HEK293 (cell line): ENCODE measurements at regions not wholly inside any gene's neighbourhood (a gene's known extent, or its start where the extent isn't known, plus 50 kb on each side); places are given as distances from the start of the nearest gene placed in this dataset.

Experiments used
- CTCF ChIA-PET: fragments of 350-600 bp; formaldehyde crosslinking; extraction: SDS; loops from one replicate; lab custom pipeline; 2021; ENCODE audit warnings: antibody characterized with exemption; lab: Yijun Ruan, JAX
- POLR2A ChIA-PET: fragments of 300-600 bp; formaldehyde crosslinking; extraction: SDS; loops from one replicate; lab custom pipeline; 2020; ENCODE audit warnings: antibody characterized with exemption, inconsistent platforms; lab: Yijun Ruan, JAX
- H3K27ac ChIP-seq: fragments of 200-500 bp; sonication (Bioruptor generic); 2 replicates; pipeline ENCODE4 v1.5.1; 2014; ENCODE audit warnings: low read depth, low read length, control low read depth, inconsistent platforms; ENCODE audit errors: extremely low read depth
- H3K36me3 ChIP-seq, 2 experiments: fragments of 200-500 bp in 1 of 2; sonication (Bioruptor generic) in 1 of 2; 1 replicate in 1 of 2; 2 replicates in 1 of 2; pipeline ENCODE4 v1.5.1; 2014 to 2017; ENCODE audit warnings: inconsistent platforms in 2 of 2, low read length in 2 of 2; ENCODE audit not compliant: control insufficient read depth in 2 of 2, insufficient read depth in 1 of 2
- H3K4me1 ChIP-seq: fragments of 200-500 bp; sonication (Bioruptor generic); 2 replicates; pipeline ENCODE4 v1.5.1; 2014; ENCODE audit warnings: mild to moderate bottlenecking, low read length, inconsistent platforms; ENCODE audit not compliant: control insufficient read depth, insufficient read depth
- H3K4me3 ChIP-seq: 2 replicates; pipeline ENCODE4 v1.5.1; 2011; ENCODE audit warnings: low read depth, mild to moderate bottlenecking, control low read depth, low read length, moderate library complexity
- H3K9me3 ChIP-seq: fragments of 200-500 bp; sonication (Bioruptor generic); 2 replicates; pipeline ENCODE4 v1.5.1; 2014; ENCODE audit warnings: low read depth, low read length, inconsistent platforms; ENCODE audit not compliant: control insufficient read depth, insufficient read depth
- HIC1 ChIP-seq: fragments of 450-650 bp; formaldehyde crosslinking; IDR thresholded peaks from 2 replicates; pipeline ENCODE4 v1.5.1; 2016; ENCODE audit warnings: missing biosample characterization, missing genetic modification characterization
- HOXA7 ChIP-seq: sonication (generic); formaldehyde crosslinking; IDR thresholded peaks from 2 replicates; pipeline ENCODE4 v1.8.1; 2022; ENCODE audit warnings: missing genetic modification reagents, borderline replicate concordance
- KLF1 ChIP-seq: fragments of 450-650 bp; formaldehyde crosslinking; IDR thresholded peaks from 2 replicates; pipeline ENCODE4 v1.5.1; 2016; ENCODE audit warnings: missing biosample characterization, missing genetic modification characterization
- KLF16 ChIP-seq: fragments of 450-650 bp; formaldehyde crosslinking; IDR thresholded peaks from 2 replicates; pipeline ENCODE4 v1.5.1; 2017; ENCODE audit warnings: missing biosample characterization, missing genetic modification characterization
- PATZ1 ChIP-seq: fragments of 450-650 bp; formaldehyde crosslinking; IDR thresholded peaks from 2 replicates; pipeline ENCODE4 v1.5.1; 2016; ENCODE audit warnings: missing biosample characterization, missing genetic modification characterization
- YY2 ChIP-seq: fragments of 450-650 bp; formaldehyde crosslinking; IDR thresholded peaks from 2 replicates; pipeline ENCODE4 v1.5.1; 2016; ENCODE audit warnings: missing biosample characterization, missing genetic modification characterization
- ZBTB1 ChIP-seq: fragments of 450-650 bp; formaldehyde crosslinking; IDR thresholded peaks from 2 replicates; pipeline ENCODE4 v1.5.1; 2016; ENCODE audit warnings: missing biosample characterization, missing genetic modification characterization
- ZBTB49 ChIP-seq: fragments of 450-650 bp; formaldehyde crosslinking; IDR thresholded peaks from 2 replicates; pipeline ENCODE4 v1.5.1; 2016; ENCODE audit warnings: missing biosample characterization, missing genetic modification characterization, low read depth
- ZFHX2 ChIP-seq: fragments of 450-650 bp; formaldehyde crosslinking; conservative IDR thresholded peaks from 2 replicates; pipeline ENCODE4 v1.5.1; 2016; ENCODE audit warnings: missing biosample characterization, missing genetic modification characterization
- ZNF112 ChIP-seq: fragments of 450-650 bp; formaldehyde crosslinking; IDR thresholded peaks from 2 replicates; pipeline ENCODE4 v1.5.0; 2017; ENCODE audit warnings: missing biosample characterization, missing genetic modification characterization
- ZNF174 ChIP-seq: fragments of 450-650 bp; formaldehyde crosslinking; IDR thresholded peaks from 2 replicates; pipeline ENCODE4 v1.5.0; 2017; ENCODE audit warnings: missing biosample characterization, mild to moderate bottlenecking, missing genetic modification characterization
- ZNF221 ChIP-seq: fragments of 450-650 bp; formaldehyde crosslinking; IDR thresholded peaks from 2 replicates; pipeline ENCODE4 v1.5.1; 2017; ENCODE audit warnings: missing biosample characterization, missing genetic modification characterization, borderline replicate concordance
- ZNF23 ChIP-seq: fragments of 450-650 bp; formaldehyde crosslinking; IDR thresholded peaks from 2 replicates; pipeline ENCODE4 v1.5.1; 2016; ENCODE audit warnings: missing biosample characterization, missing genetic modification characterization, borderline replicate concordance
- ZNF521 ChIP-seq: fragments of 450-650 bp; formaldehyde crosslinking; IDR thresholded peaks from 2 replicates; pipeline ENCODE4 v1.5.1; 2017; ENCODE audit warnings: missing biosample characterization, mild to moderate bottlenecking, missing genetic modification characterization
- ZNF529 ChIP-seq: fragments of 450-650 bp; formaldehyde crosslinking; IDR thresholded peaks from 2 replicates; pipeline ENCODE4 v1.5.1; 2017; ENCODE audit warnings: missing genetic modification characterization, missing biosample characterization; ENCODE audit not compliant: insufficient replicate concordance
- ZNF558 ChIP-seq: fragments of 450-650 bp; formaldehyde crosslinking; IDR thresholded peaks from 2 replicates; pipeline ENCODE4 v1.5.1; 2016; ENCODE audit warnings: missing biosample characterization, missing genetic modification characterization
- ZNF623 ChIP-seq: fragments of 450-650 bp; formaldehyde crosslinking; IDR thresholded peaks from 2 replicates; pipeline ENCODE4 v1.5.1; 2016; ENCODE audit warnings: missing biosample characterization, missing genetic modification characterization
- ZSCAN16 ChIP-seq: fragments of 450-650 bp; formaldehyde crosslinking; IDR thresholded peaks from 2 replicates; pipeline ENCODE4 v1.5.1; 2016; ENCODE audit warnings: missing biosample characterization, missing genetic modification characterization
- ZXDB ChIP-seq: fragments of 450-650 bp; formaldehyde crosslinking; IDR thresholded peaks from 2 replicates; pipeline ENCODE4 v1.5.1; 2016; ENCODE audit warnings: missing biosample characterization, missing genetic modification characterization
- TF ChIP-seq, protein P1 (sequence below): fragments of 450-650 bp; formaldehyde crosslinking; IDR thresholded peaks from 2 replicates; pipeline ENCODE4 v1.5.1; 2016; ENCODE audit warnings: missing biosample characterization, missing genetic modification characterization
- TF ChIP-seq, protein P2 (sequence below): fragments of 450-650 bp; formaldehyde crosslinking; IDR thresholded peaks from 2 replicates; pipeline ENCODE4 v1.5.1; 2017; ENCODE audit warnings: missing biosample characterization, missing genetic modification characterization
- TF ChIP-seq, protein P3 (sequence below): fragments of 450-650 bp; IDR thresholded peaks from 2 replicates; pipeline ENCODE4 v1.5.1; 2018; ENCODE audit warnings: missing biosample characterization, missing genetic modification characterization
- TF ChIP-seq, protein P4 (sequence below): fragments of 450-650 bp; formaldehyde crosslinking; IDR thresholded peaks from 2 replicates; pipeline ENCODE4 v1.5.1; 2017; ENCODE audit warnings: missing biosample characterization, missing genetic modification characterization

DNA sequence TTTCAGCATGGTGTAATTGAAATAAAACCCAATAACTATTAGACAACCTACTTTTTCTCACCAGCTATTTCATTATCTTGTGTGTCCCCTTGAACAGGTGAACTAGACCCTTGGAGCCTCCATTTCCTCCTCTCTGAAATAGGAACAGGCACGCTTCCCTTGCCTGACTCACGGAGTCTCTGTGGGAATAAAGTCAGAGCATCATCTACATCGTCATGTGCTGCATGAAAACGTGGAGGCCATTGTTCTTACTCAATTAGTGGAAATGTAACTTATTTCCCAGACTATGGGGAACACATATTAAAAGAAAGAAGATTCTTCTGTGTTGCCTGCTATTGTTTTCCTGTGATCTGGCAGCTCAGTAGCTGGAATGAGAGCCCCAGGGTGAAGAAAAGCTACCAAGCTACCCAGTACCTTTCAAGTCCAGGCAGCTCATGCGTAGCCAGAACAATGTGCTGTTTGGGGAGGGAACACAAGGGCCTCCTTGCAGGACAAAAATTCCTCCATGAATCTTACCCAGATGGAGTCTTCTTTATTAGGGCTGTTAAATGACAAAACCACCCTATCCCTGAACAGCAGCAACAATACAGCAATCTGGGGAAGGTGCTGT is 59.8 kb downstream of the SOX11 start:
- ChIA-PET POLR2A (no interaction called here), CTCF (no interaction called here)
- Histone ChIP-seq H3K4me3 (no peak overlapping the region), H3K27ac (no peak overlapping the region)
- TF ChIP-seq ZNF558, result no peak
- TF ChIP-seq ZNF174 (tag by site-specific recombination), result no peak
- no peak for TF ChIP-seq ZSCAN16
- TF ChIP-seq ZNF112 (tag by site-specific recombination), result no peak
- TF ChIP-seq ZNF521 (tag by site-specific recombination), result no peak
- TF ChIP-seq KLF16 (tag by site-specific recombination), result no peak
- no peak for TF ChIP-seq ZNF623
- TF ChIP-seq, protein P1, sequence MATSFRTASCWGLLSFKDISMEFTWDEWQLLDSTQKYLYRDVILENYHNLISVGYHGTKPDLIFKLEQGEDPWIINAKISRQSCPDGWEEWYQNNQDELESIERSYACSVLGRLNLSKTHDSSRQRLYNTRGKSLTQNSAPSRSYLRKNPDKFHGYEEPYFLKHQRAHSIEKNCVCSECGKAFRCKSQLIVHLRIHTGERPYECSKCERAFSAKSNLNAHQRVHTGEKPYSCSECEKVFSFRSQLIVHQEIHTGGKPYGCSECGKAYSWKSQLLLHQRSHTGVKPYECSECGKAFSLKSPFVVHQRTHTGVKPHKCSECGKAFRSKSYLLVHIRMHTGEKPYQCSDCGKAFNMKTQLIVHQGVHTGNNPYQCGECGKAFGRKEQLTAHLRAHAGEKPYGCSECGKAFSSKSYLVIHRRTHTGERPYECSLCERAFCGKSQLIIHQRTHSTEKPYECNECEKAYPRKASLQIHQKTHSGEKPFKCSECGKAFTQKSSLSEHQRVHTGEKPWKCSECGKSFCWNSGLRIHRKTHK (tag by site-specific recombination), result no peak
- no peak for TF ChIP-seq HOXA7
- no peak for TF ChIP-seq ZNF529
- TF ChIP-seq, protein P2, sequence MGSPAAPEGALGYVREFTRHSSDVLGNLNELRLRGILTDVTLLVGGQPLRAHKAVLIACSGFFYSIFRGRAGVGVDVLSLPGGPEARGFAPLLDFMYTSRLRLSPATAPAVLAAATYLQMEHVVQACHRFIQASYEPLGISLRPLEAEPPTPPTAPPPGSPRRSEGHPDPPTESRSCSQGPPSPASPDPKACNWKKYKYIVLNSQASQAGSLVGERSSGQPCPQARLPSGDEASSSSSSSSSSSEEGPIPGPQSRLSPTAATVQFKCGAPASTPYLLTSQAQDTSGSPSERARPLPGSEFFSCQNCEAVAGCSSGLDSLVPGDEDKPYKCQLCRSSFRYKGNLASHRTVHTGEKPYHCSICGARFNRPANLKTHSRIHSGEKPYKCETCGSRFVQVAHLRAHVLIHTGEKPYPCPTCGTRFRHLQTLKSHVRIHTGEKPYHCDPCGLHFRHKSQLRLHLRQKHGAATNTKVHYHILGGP (tag by site-specific recombination), result no peak
- no peak for TF ChIP-seq ZXDB
- no peak for TF ChIP-seq KLF1 (tag by site-specific recombination)
- TF ChIP-seq ZNF221 (tag by site-specific recombination), result no peak
- no peak for TF ChIP-seq PATZ1
- TF ChIP-seq, all 188 proteins: peak for 0
- H3K36me3 ChIP-seq, result no peaks in the 10 kb centered on the region
- H3K9me3 ChIP-seq, result no peaks in the 10 kb centered on the region
- no peaks in the 10 kb centered on the region for H3K4me1 ChIP-seq

GRCh38 chr2:5756272-5756671 is 64.1 kb downstream of the SOX11 start:
- ChIA-PET POLR2A (no interaction called here), CTCF (no interaction called here)
- Histone ChIP-seq H3K4me1 (no peaks in the 10 kb centered on the region), H3K9me3 (no peaks in the 10 kb centered on the region), H3K27ac (no peak overlapping the region), H3K36me3 (no peaks in the 10 kb centered on the region), H3K4me3 (no peak overlapping the region)
- TF ChIP-seq ZBTB1 (tag by site-specific recombination) (no peak), ZBTB49 (tag by site-specific recombination) (no peak), HOXA7 (no peak), YY2 (no peak), ZNF23 (no peak), HIC1 (tag by site-specific recombination) (no peak), ZFHX2 (no peak)
- TF ChIP-seq, protein P3, sequence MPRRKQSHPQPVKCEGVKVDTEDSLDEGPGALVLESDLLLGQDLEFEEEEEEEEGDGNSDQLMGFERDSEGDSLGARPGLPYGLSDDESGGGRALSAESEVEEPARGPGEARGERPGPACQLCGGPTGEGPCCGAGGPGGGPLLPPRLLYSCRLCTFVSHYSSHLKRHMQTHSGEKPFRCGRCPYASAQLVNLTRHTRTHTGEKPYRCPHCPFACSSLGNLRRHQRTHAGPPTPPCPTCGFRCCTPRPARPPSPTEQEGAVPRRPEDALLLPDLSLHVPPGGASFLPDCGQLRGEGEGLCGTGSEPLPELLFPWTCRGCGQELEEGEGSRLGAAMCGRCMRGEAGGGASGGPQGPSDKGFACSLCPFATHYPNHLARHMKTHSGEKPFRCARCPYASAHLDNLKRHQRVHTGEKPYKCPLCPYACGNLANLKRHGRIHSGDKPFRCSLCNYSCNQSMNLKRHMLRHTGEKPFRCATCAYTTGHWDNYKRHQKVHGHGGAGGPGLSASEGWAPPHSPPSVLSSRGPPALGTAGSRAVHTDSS, result no peak
- TF ChIP-seq, protein P4, sequence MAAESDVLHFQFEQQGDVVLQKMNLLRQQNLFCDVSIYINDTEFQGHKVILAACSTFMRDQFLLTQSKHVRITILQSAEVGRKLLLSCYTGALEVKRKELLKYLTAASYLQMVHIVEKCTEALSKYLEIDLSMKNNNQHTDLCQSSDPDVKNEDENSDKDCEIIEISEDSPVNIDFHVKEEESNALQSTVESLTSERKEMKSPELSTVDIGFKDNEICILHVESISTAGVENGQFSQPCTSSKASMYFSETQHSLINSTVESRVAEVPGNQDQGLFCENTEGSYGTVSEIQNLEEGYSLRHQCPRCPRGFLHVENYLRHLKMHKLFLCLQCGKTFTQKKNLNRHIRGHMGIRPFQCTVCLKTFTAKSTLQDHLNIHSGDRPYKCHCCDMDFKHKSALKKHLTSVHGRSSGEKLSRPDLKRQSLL (tag by site-specific recombination), result no peak
